CD4-positive, alpha-beta T cell (primary cell): ENCODE measurements at regions not wholly inside any gene's neighbourhood (a gene's known extent, or its start where the extent isn't known, plus 50 kb on each side); places are given as distances from the start of the nearest gene placed in this dataset.

ENCODE experiments used
- ATAC-seq: fragments of 200-7000 bp; cut with Tn5 transposase; one replicate; pipeline ENCODE4 v1.10.0; 2022; ENCODE audit warnings: mild to moderate bottlenecking; ENCODE audit not compliant: poor library complexity
- CTCF ChIA-PET: fragments of 350-600 bp; sonication (Branson Sonifier 250); formaldehyde crosslinking; loops from one replicate; lab custom pipeline; 2021; ENCODE audit warnings: antibody characterized with exemption, inconsistent platforms; lab: Charles Lee
- POLR2A ChIA-PET: fragments of 350-600 bp; sonication (Branson Sonifier 250); formaldehyde crosslinking; loops from one replicate; lab custom pipeline; 2021; ENCODE audit warnings: antibody characterized with exemption, inconsistent platforms; lab: Charles Lee
- DNase-seq, 14 experiments: peaks; one replicate each; pipeline ENCODE4 v3.0.0-alpha.2; 2013 to 2020; ENCODE audit warnings: mixed read lengths in 2 of 14
- H3K27ac ChIP-seq, 2 donors: one replicate each; pipeline versions ENCODE4 v1.5.1 to v1.7.0; 2013; ENCODE audit warnings: low read length in 2 of 2, low read depth in 1 of 2, mild to moderate bottlenecking in 1 of 2
- H3K27me3 ChIP-seq, 2 experiments: 1 replicate in 1 of 2; 2 replicates in 1 of 2; pipeline versions ENCODE4 v1.6.1 to v1.7.0; 2013; ENCODE audit warnings: low read length in 2 of 2, control low read depth in 1 of 2, mild to moderate bottlenecking in 1 of 2, moderate library complexity in 1 of 2; ENCODE audit not compliant: insufficient read depth in 2 of 2, control insufficient read depth in 1 of 2
- H3K36me3 ChIP-seq: one replicate; pipeline ENCODE4 v1.6.1; 2013; ENCODE audit warnings: low read length, control low read depth; ENCODE audit not compliant: insufficient read depth
- H3K4me1 ChIP-seq: one replicate; pipeline ENCODE4 v1.6.1; 2013; ENCODE audit warnings: low read length, control low read depth; ENCODE audit not compliant: insufficient read depth
- H3K4me3 ChIP-seq: one replicate; pipeline ENCODE4 v1.5.1; 2013; ENCODE audit warnings: mild to moderate bottlenecking, low read length, moderate library complexity
- H3K9me3 ChIP-seq, 2 experiments: 1 replicate in 1 of 2; 2 replicates in 1 of 2; pipeline versions ENCODE4 v1.6.1 to v1.7.0; 2013; ENCODE audit warnings: low read length in 2 of 2, mild to moderate bottlenecking in 2 of 2, control low read depth in 1 of 2, moderate library complexity in 1 of 2; ENCODE audit not compliant: control insufficient read depth in 1 of 2, insufficient read depth in 1 of 2
- H3K27ac Mint-ChIP-seq: one replicate; pipeline ENCODE4 v1.8.0; 2020; ENCODE audit warnings: mixed read lengths
- H3K27me3 Mint-ChIP-seq: one replicate; pipeline ENCODE4 v1.8.0; 2021; ENCODE audit warnings: mixed read lengths
- H3K36me3 Mint-ChIP-seq: one replicate; pipeline ENCODE4 v1.8.0; 2021; ENCODE audit warnings: low read depth, mixed read lengths
- H3K4me1 Mint-ChIP-seq: one replicate; pipeline ENCODE4 v1.8.0; 2021; ENCODE audit warnings: low read depth, mixed read lengths
- H3K4me3 Mint-ChIP-seq: one replicate; pipeline ENCODE4 v1.8.0; 2020; ENCODE audit warnings: mild to moderate bottlenecking, mixed read lengths
- H3K9me3 Mint-ChIP-seq: one replicate; pipeline ENCODE4 v1.8.0; 2020; ENCODE audit warnings: mixed read lengths
- CTCF ChIP-seq: fragments of 200-600 bp; IDR thresholded peaks from one replicate; pipeline ENCODE4 v1.8.0; 2022; ENCODE audit warnings: antibody characterized with exemption, mild to moderate bottlenecking
- intact Hi-C, 2 experiments: fragments of 100-400 bp; cut with DNase I in 1 of 2; cut with micrococcal nuclease in 1 of 2; formaldehyde crosslinking; loops; one replicate each; pipeline versions ENCODE4 v1.15.1 to v1.9.0; 2023 to 2025; cut with DNase I, micrococcal nuclease

- Mint-ChIP-seq H3K9me3 (peaks cover 8% of the 10 kb centered on the region), H3K27me3 (no peaks in the 10 kb centered on the region), H3K4me3 (no peak overlapping the region), H3K27ac (no peak overlapping the region), H3K4me1 (no peaks in the 10 kb centered on the region), H3K36me3 (no peaks in the 10 kb centered on the region)
- Histone ChIP-seq H3K9me3 (peaks cover 0 to 8% of the 10 kb centered on the region in 2 experiments), H3K4me1 (no peaks in the 10 kb centered on the region), H3K36me3 (no peaks in the 10 kb centered on the region), H3K27me3 (peaks cover 0 to 2% of the 10 kb centered on the region in 2 experiments), H3K27ac (no peak overlapping the region), H3K4me3 (no peak overlapping the region)
- no peak for TF ChIP-seq CTCF
- ChIA-PET CTCF (no interaction called here), POLR2A (no interaction called here)
- DNase-seq: no peak
- ATAC-seq: no peak
- intact Hi-C loops: no loop called here
These were observed 359.9 kb downstream of the ICE1 start for GRCh38 chr5:5782402-5782801.

- Mint-ChIP-seq H3K27ac (no peak overlapping the region), H3K4me1 (no peaks in the 10 kb centered on the region), H3K4me3 (no peak overlapping the region), H3K36me3 (no peaks in the 10 kb centered on the region), H3K27me3 (no peaks in the 10 kb centered on the region), H3K9me3 (peaks cover 3% of the 10 kb centered on the region)
- no peak for TF ChIP-seq CTCF
- POLR2A ChIA-PET: no interaction called here
- intact Hi-C loops: no loop called here
- no peak for ATAC-seq
- Histone ChIP-seq H3K9me3 (no peaks in the 10 kb centered on the region), H3K4me1 (no peaks in the 10 kb centered on the region), H3K36me3 (no peaks in the 10 kb centered on the region), H3K4me3 (no peak overlapping the region), H3K27ac (no peak overlapping the region), H3K27me3 (peaks cover 0 to 2% of the 10 kb centered on the region in 2 experiments)
- no peak for DNase-seq
- CTCF ChIA-PET: no interaction called here
These were observed 358.9 kb downstream of the ICE1 start for GRCh38 chr5:5781335-5781734.

GRCh38 chr5:5780253-5780652 is 357.8 kb downstream of the ICE1 start:
- H3K36me3 Mint-ChIP-seq: no peaks in the 10 kb centered on the region
- H3K9me3 Mint-ChIP-seq: no peaks in the 10 kb centered on the region
- Histone ChIP-seq H3K27me3 (peaks cover 0 to 2% of the 10 kb centered on the region in 2 experiments), H3K36me3 (no peaks in the 10 kb centered on the region), H3K9me3 (no peaks in the 10 kb centered on the region), H3K4me1 (no peaks in the 10 kb centered on the region), H3K4me3 (no peak overlapping the region), H3K27ac (no peak overlapping the region)
- POLR2A ChIA-PET: no interaction called here
- intact Hi-C loops: no loop called here
- CTCF ChIA-PET: no interaction called here
- TF ChIP-seq CTCF: no peak
- H3K27me3 Mint-ChIP-seq: no peaks in the 10 kb centered on the region
- DNase-seq (no peak), ATAC-seq (no peak)
- no peaks in the 10 kb centered on the region for H3K4me1 Mint-ChIP-seq
- H3K27ac Mint-ChIP-seq: no peak overlapping the region
- H3K4me3 Mint-ChIP-seq: no peak overlapping the region
